Femur (tissue), 1 donor: ENCODE measurements at regions not wholly inside any gene's neighbourhood (a gene's known extent, or its start where the extent isn't known, plus 50 kb on each side); places are given as distances from the start of the nearest gene placed in this dataset.

ENCODE experiments used
- DNase-seq: peaks from one replicate; pipeline ENCODE4 v3.0.0-alpha.2; 2017

- no peak for DNase-seq
These were observed 267.6 kb downstream of the SETD4 start for GRCh38 chr21:35792569-35793305.

DNA sequence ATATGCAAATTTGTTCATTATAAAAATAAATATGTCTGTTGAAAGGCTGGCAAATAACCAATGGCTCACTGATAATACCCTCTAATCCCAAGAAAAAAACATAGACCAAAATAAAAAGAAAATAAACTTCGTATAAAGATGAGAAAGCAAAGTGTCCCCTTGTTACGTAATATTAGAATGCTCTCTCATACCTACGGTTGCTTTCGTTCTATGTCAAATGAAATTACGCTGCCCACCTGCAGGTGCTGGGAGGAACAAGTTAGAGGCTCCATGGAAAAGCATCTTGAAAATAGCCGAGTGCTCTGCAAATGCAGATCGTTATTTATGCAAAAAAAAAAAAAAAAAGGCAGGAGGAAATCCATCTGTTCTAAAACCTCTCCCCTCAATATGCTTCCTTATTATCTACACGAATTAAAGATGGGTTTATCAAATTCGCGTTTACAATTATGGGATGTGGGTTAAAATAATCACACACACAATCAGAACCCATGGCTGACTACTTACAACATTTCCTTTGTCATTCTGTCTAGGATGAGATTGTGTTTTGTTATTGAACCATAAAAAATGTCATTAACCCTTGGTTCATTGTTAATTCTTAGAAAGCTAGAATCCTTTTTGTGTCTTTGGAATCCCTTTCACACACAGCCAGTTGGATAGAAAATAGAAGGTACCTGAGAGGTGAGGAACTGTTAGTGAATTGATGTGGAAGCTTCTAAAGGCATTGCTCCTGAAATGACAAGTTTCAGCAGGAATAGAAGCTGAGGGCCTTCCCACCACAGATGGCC lies 268.6 kb downstream of the SETD4 start:
- DNase-seq, result no peak

- no peak for DNase-seq
These were observed 276.6 kb downstream of the SETD4 start for GRCh38 chr21:35783721-35784120.

- no peak for DNase-seq
These were observed 277.7 kb downstream of the SETD4 start for GRCh38 chr21:35782667-35783066.

DNA sequence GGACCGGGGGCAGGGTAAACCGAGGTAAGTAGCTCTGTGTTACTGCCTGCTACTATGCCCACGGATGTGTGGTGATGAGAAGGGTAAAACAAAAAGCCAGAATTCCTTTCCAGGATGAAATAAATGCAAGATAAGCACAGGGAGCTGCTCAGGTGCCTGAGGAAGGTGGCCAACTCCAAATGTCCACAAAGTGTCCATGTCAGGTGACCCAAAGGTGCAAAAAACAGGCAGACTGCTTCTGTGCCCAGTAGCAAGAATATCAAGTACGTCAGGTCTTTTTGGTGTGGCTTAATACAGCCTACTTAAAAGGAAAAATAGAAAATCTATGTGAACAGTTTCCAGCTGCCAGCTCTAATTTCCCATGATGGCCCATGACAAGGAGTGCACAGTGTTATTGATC lies 279.3 kb downstream of the SETD4 start:
- DNase-seq, result no peak

- DNase-seq, result no peak
These were observed 280.4 kb downstream of the SETD4 start for GRCh38 chr21:35779690-35780570.

GRCh38 chr21:35779167-35779566 lies 281.2 kb downstream of the SETD4 start:
- no peak for DNase-seq

GRCh38 chr21:35777081-35777480 lies 283.2 kb downstream of the SETD4 start:
- no peak for DNase-seq

DNA sequence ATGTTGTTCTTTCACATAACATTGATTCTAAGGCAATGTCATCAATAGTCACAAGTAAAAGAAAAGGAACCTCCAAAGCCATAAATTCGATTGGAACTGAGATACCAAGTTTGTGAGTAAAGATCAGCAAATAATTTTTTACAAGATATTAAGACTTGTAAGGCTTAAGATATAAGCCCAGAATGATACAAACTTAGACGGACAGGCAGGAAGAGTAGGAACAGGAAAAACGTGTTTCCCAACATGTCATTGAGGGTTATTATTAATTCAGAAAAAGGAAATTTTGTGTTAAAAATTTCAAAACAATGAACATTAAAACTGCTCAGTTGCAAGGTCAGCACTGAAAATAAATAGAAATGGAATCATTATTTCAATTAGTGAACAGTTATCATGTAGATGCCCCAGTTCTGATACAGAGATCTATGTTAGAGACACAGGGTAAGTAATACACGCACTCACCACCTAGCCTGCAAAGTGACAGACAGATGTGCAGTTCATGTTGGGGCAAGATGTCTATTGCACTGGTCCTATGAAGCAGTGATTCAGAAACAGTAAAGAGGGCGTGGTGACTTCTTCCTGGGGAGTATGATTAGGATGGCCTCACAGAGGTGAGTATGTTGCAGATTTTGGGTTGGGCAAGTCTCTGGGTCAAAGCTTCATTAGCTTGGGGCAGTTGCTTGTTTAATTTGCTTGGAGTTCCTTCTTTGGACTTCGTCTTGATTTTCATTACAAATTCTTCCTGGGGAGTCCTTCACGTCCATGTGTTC lies 284.4 kb downstream of the SETD4 start:
- DNase-seq, result no peak

DNA sequence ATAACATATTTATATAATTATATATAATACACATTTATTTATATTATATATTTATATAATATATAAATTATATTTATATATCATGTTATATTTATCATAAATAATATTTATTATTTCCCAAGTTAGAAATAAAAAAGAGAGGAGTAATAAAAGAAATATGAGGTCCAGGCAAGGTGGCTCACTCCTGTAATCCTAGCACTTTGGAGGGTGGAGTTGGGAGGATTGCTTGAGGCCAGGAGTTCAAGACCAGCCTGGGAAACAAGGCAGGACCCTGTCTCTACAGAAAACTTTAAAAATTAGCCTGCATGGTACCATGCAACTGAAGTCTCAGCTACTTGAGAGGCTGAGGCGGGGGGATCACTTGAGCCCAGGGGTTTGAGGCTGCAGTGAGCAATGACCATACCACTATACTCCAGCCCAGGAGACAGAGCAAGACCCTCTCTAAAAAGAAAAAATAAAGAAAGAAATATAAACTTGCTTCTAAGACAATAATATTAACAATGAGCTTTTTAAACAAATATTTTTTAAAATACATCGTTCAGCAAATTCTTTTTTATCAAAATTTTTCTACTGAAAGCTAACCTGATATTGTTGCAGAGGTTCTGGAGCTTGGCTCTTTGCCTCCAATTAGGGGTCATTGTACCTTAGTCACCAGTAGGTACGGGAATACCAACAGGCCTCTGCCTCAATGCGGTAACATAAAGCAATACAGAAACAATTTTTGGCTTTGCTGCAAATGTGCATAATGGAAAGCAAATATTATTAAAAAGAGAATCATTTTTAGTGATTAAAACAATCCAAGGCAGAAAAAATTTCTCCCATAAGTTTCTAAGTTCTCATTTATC lies 290.0 kb downstream of the SETD4 start:
- DNase-seq, result no peak

DNA sequence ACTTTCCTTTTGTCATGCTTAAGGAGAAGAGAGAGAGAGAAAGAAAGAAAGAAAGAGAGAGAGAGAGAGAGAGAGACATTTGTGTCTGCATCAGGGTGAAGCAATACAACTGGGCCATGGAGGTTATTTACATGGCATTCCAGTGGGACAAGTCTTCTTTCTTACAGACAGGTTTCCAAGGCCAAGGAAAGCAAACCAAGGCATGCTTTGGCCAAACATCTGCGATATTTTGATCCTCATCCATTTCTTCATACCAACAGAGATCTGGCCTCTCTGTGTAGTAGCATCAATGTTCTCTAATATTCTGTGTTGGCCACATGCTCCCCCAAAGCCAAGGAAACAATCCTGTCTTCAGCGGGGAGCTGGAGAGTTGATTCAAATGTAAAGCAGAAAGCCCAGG lies 292.1 kb downstream of the SETD4 start:
- DNase-seq, result no peak

- DNase-seq, result no peak
These were observed 295.7 kb downstream of the SETD4 start for GRCh38 chr21:35764586-35764985.

- no peak for DNase-seq
These were observed 296.2 kb downstream of the SETD4 start for GRCh38 chr21:35764077-35764476.

GRCh38 chr21:35754583-35754982 lies 305.7 kb downstream of the SETD4 start:
- no peak for DNase-seq

DNA sequence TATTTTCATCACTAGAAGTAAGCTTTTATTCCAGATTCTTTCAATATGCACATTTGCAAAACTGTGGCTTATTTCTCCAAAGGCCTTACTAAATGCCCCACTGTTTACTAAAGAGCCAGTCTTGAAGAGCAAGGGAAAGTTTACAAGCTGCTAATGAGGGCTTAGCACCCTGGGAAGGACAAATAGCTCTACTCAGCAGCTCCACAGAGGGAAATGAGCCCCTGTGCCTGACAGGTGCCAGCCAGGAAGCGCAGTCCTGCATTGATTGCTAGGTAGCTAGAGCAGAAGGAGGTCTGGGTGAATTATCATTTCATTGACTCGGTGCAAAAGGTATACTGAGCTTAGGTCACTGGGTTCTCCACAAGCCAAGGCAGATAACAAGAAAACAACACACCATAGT lies 307.0 kb downstream of the SETD4 start:
- no peak for DNase-seq

- no peak for DNase-seq
These were observed 309.2 kb downstream of the SETD4 start for GRCh38 chr21:35751171-35751570.

DNA sequence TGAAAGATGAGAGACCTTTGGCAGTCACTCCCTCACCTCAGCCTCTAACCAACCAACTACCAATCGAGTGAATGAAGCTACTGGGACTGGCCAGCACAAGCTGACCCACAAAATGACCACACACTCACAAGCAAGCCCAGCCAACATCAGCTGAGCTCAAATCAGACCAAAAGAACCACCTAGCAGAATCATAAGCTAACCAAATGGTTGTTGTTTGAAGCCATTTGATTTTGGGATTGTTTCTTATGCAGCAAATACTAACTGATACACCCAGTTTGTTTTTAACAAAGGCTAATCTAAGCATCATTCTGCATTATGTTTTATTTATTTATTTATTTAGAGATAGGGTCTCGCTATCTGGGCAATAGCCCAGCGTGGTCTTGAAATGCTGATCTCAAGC lies 310.4 kb downstream of the SETD4 start:
- DNase-seq, result no peak

GRCh38 chr21:35748678-35749314 lies 311.5 kb downstream of the SETD4 start:
- DNase-seq, result no peak

DNA sequence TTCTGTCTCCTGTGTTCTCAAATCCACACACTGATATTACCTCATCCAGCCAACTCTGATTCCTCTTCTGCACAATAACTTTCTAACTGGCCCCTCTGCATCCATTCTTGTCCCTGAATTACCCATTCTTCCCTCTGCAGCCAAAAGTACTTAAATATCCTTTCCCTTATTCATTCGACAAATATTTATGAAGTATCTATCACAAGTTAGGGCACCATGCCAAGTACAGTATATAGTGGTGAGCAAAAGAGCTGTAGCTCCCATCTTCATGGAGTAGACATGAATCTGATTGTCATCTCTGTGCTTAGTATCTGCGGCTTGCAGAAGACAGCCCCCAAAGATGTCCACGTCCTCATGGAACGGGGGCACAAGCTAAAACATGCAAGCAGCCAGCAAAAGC lies 316.8 kb downstream of the SETD4 start:
- no peak for DNase-seq

GRCh38 chr21:35738347-35738961 lies 321.9 kb downstream of the SETD4 start:
- peak; percentile 58 for DNase-seq

- DNase-seq, result peak; percentile 78
These were observed 322.4 kb downstream of the SETD4 start for GRCh38 chr21:35737899-35738346.
